Stimulated activated naive CD4-positive, alpha-beta T cell treated with Interleukin-2 at 50 U/mL for 16 hours (primary cell): ENCODE measurements at regions not wholly inside any gene's neighbourhood (a gene's known extent, or its start where the extent isn't known, plus 50 kb on each side); places are given as distances from the start of the nearest gene placed in this dataset.

Source experiments
- DNase-seq: peaks from one replicate; lab custom pipeline; 2025; lab: John Stamatoyannopoulos, UW

DNA sequence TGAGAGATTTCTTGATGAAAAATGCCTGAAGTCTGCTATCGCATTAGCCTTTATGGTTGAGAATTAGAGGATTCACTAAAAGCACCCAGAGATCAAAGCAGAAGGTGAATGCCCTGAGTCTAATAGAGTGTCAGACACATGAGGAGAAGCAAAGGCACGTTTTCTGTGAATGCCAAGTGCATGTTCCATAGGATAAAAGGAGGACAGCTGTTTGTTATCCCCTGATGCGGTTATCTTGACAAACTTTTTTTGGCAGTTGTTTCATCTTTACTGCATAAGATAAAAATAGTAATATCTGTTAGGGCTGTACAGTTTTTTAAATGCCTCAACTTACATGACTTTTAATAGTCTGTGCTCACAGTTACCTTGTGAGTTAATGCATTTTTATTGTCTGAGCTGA is 65.3 kb upstream of the CD96 start:
- DNase-seq = no peak

DNA sequence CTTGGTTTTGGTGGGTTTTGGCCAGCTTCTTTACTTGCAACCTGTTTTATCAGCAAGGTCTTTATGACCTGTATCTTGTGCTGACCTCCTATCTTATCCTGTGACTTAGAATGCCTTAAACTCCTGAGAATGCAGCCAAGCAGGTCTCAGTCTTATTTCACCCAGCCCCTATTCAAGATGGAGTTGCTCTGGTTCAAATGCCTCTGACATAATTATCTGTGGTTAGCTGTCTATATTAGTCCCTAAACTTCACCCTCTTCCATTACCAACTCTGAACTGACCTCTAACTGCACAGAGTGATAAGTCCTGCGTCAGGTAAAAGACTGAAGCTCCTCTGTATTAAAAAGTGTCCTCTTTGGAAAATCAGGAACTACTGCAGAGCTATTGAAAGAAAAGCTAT is 61.9 kb upstream of the CD96 start:
- no peak for DNase-seq

DNA sequence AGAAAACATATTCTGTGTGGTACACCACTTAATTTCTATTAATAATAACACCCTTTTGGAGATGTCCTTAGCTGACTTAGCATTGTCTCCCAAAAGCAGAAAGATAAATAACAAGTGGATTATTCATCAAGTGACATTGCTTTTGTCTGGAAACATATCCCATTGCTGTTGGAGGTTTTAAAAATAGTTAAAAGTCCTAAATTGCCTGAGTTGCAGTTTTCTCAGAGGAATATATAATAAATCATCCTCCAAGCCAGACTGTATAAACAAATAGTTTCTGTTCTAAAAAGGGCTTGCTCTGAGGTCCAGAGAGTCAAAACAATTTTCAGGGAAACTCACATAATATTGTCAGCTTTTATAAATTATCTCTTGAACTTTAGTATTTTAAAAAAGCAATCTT is 60.4 kb upstream of the CD96 start:
- no peak for DNase-seq

DNA sequence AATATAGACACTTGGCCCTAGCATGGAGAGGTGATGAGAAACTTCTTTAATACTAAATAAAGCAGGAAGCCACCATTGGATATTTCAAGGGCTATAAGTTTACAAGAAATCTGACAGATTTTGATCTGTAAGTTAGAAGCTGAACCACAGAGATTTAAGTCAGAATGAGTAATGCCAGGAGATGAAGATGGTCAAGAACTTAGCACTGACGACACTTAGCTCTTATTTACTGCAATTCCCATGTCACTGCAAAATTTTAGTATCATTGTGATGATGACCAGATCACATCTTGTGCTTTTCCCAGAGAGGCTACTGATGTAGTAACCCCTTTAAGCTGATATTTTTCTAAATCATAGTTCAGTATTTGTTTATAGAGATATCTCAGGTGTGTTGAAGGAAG is 59.4 kb upstream of the CD96 start:
- no peak for DNase-seq

DNA sequence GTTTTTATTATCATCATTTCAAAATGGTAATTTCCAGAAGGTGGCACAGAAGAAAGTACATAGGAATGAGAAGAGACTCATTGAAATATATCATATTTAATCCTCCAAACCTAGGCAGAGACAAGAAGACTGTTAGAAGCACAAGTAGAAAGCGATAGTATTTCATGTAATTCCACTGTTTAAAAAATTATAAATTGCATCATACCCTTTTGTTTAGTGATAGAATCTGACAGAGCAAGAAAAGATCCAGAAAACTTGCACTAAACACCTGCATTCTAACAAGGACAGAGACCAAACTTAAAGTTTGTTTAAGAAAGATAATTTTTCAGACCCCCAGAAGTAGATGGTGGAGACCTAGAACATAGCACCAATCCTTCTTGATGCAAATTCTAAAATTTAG is 56.9 kb upstream of the CD96 start:
- no peak for DNase-seq
